DMS153 (cell line): ENCODE measurements at regions not wholly inside any gene's neighbourhood (a gene's known extent, or its start where the extent isn't known, plus 50 kb on each side); places are given as distances from the start of the nearest gene placed in this dataset.
"Not testable (repeated sequence)": the region's sequence is repeated elsewhere in the genome, so short reads cannot be mapped to it uniquely, and the experiment has no call there.

Source experiments
- DNase-seq: peaks from one replicate; lab custom pipeline; 2025; lab: John Stamatoyannopoulos, UW

GRCh38 chr1:91605566-91605965 lies 104.9 kb downstream of the CDC7 start:
- DNase-seq = no peak

- no peak for DNase-seq
These were observed 106.0 kb downstream of the CDC7 start for GRCh38 chr1:91606546-91607078.

GRCh38 chr1:91607686-91608085 lies 107.0 kb downstream of the CDC7 start:
- not testable (repeated sequence) for DNase-seq

- no peak for DNase-seq
These were observed 108.2 kb downstream of the CDC7 start for GRCh38 chr1:91608876-91609275.

GRCh38 chr1:91609551-91609950 lies 108.9 kb downstream of the CDC7 start:
- no peak for DNase-seq

- DNase-seq = no peak
These were observed 109.5 kb downstream of the CDC7 start for GRCh38 chr1:91610102-91610501.

- DNase-seq = no peak
These were observed 110.1 kb downstream of the CDC7 start for GRCh38 chr1:91610789-91611188.

GRCh38 chr1:91611483-91611917 lies 110.8 kb downstream of the CDC7 start:
- DNase-seq = no peak

GRCh38 chr1:91613595-91613994 lies 112.9 kb downstream of the CDC7 start:
- no peak for DNase-seq

- no peak for DNase-seq
These were observed 116.1 kb downstream of the CDC7 start for GRCh38 chr1:91616712-91617111.

- peak; percentile 21 for DNase-seq
These were observed 116.7 kb downstream of the CDC7 start for GRCh38 chr1:91617285-91617765.

GRCh38 chr1:91619881-91620280 lies 119.2 kb downstream of the CDC7 start:
- DNase-seq = no peak

GRCh38 chr1:91621360-91621759 lies 120.7 kb downstream of the CDC7 start:
- DNase-seq = no peak

- no peak for DNase-seq
These were observed 121.3 kb downstream of the CDC7 start for GRCh38 chr1:91621907-91622306.

- DNase-seq = no peak
These were observed 122.0 kb downstream of the CDC7 start for GRCh38 chr1:91622616-91623015.

GRCh38 chr1:91623020-91623419 lies 122.4 kb downstream of the CDC7 start:
- DNase-seq = no peak

GRCh38 chr1:91624331-91624730 lies 123.7 kb downstream of the CDC7 start:
- no peak for DNase-seq
